Mesothelial cell of epicardium (in vitro differentiated cells): ENCODE measurements at regions not wholly inside any gene's neighbourhood (a gene's known extent, or its start where the extent isn't known, plus 50 kb on each side); places are given as distances from the start of the nearest gene placed in this dataset.

Experiments used
- DNase-seq, 2 experiments: peaks; one replicate each; pipeline ENCODE4 v3.0.0; 2021; ENCODE audit warnings: low spot score in 2 of 2; ENCODE audit not compliant: unreplicated experiment in 2 of 2
- H3K27ac Mint-ChIP-seq: 2 replicates; pipeline ENCODE4 v1.8.0; 2021; ENCODE audit warnings: mixed read lengths
- H3K27me3 Mint-ChIP-seq: 2 replicates; pipeline ENCODE4 v1.8.0; 2021; ENCODE audit warnings: low read depth, mixed read lengths
- H3K36me3 Mint-ChIP-seq: 2 replicates; pipeline ENCODE4 v1.8.0; 2021; ENCODE audit warnings: mixed read lengths
- H3K4me1 Mint-ChIP-seq: 2 replicates; pipeline ENCODE4 v1.8.0; 2021; ENCODE audit warnings: mixed read lengths
- H3K4me3 Mint-ChIP-seq: 2 replicates; pipeline ENCODE4 v1.8.0; 2021; ENCODE audit warnings: mild to moderate bottlenecking, moderate library complexity, mixed read lengths
- H3K9me3 Mint-ChIP-seq: 2 replicates; pipeline ENCODE4 v1.8.0; 2021; ENCODE audit warnings: mixed read lengths
- CTCF ChIP-seq: fragments of 200-600 bp; sonication (generic); IDR thresholded peaks from one replicate; pipeline ENCODE4 v1.5.0; 2021; ENCODE audit warnings: antibody characterized with exemption; ENCODE audit not compliant: unreplicated experiment

GRCh38 chr15:31975830-31976229, 54.5 kb upstream of the CHRNA7 start:
- no peaks in the 10 kb centered on the region for H3K36me3 Mint-ChIP-seq
- peaks cover 2% of the 10 kb centered on the region for H3K4me1 Mint-ChIP-seq
- DNase-seq, result no peak
- no peak overlapping the region for H3K4me3 Mint-ChIP-seq
- TF ChIP-seq CTCF, result no peak
- H3K9me3 Mint-ChIP-seq, result no peaks in the 10 kb centered on the region
- peaks cover 55% of the 10 kb centered on the region for H3K27me3 Mint-ChIP-seq
- no peak overlapping the region for H3K27ac Mint-ChIP-seq

GRCh38 chr15:31977138-31977537, 53.2 kb upstream of the CHRNA7 start:
- H3K4me3 Mint-ChIP-seq, result no peak overlapping the region
- DNase-seq, result no peak
- peaks cover 55% of the 10 kb centered on the region for H3K27me3 Mint-ChIP-seq
- no peaks in the 10 kb centered on the region for H3K36me3 Mint-ChIP-seq
- peaks cover 2% of the 10 kb centered on the region for H3K4me1 Mint-ChIP-seq
- H3K9me3 Mint-ChIP-seq, result no peaks in the 10 kb centered on the region
- TF ChIP-seq CTCF, result no peak
- H3K27ac Mint-ChIP-seq, result no peak overlapping the region

- Mint-ChIP-seq H3K27ac (no peak overlapping the region), H3K36me3 (no peaks in the 10 kb centered on the region), H3K4me1 (peaks cover 2% of the 10 kb centered on the region), H3K27me3 (peaks cover 54% of the 10 kb centered on the region), H3K4me3 (no peak overlapping the region), H3K9me3 (no peaks in the 10 kb centered on the region)
- peak; percentile 66 to 85 for DNase-seq
- TF ChIP-seq CTCF, result peak; percentile 90
Observed at GRCh38 chr15:31977812-31978661, 52.3 kb upstream of the CHRNA7 start.
